ENCODE measurements at regions not wholly inside any gene's neighbourhood (a gene's known extent, or its start where the extent isn't known, plus 50 kb on each side); places are given as distances from the start of the nearest gene placed in this dataset.

GRCh38 chr17:14004927-14005620 lies 64.2 kb upstream of the COX10 start:
- Histone ChIP-seq H3K9me3 (ENCODE audit: control insufficient read depth in 2 of 3, insufficient read depth in 1 of 3, low read length in 3 of 3) (no peaks in the 10 kb centered on the region), H3K4me1 (ENCODE audit: control insufficient read depth in 2 of 3, insufficient read depth in 2 of 3, low read depth in 1 of 3, low read length in 3 of 3) (no peaks in the 10 kb centered on the region), H3K4me3 (ENCODE audit: low read length in 3 of 3) (no peak overlapping the region), H3K36me3 (ENCODE audit: control insufficient read depth in 2 of 3, insufficient read depth in 3 of 3, low read length in 3 of 3) (no peaks in the 10 kb centered on the region), H3K27me3 (ENCODE audit: control insufficient read depth, insufficient read depth, low read length) (no peaks in the 10 kb centered on the region), H3K9ac (ENCODE audit: low read length in 3 of 3) (no peak overlapping the region), H3K27ac (ENCODE audit: low read depth in 2 of 2, low read length in 2 of 2) (no peak overlapping the region)
- no peak for TF ChIP-seq CTCF (IDR thresholded peaks at IDR 0.05; ENCODE audit: borderline replicate concordance, extremely low read depth, insufficient read depth)
- FAIRE-seq (no peak), DNase-seq (no peak)
- intact Hi-C loops (cut with DNase I), result no loop called here

GRCh38 chr17:14006249-14006942 lies 62.9 kb upstream of the COX10 start:
- intact Hi-C loops (cut with DNase I), result no loop called here
- H3K36me3 ChIP-seq (ENCODE audit: control insufficient read depth in 2 of 3, insufficient read depth in 3 of 3, low read length in 3 of 3), result no peaks in the 10 kb centered on the region
- no peaks in the 10 kb centered on the region for H3K9me3 ChIP-seq (ENCODE audit: control insufficient read depth in 2 of 3, insufficient read depth in 1 of 3, low read length in 3 of 3)
- no peak overlapping the region for H3K27ac ChIP-seq (ENCODE audit: low read depth in 2 of 2, low read length in 2 of 2)
- DNase-seq (no peak), FAIRE-seq (no peak)
- H3K9ac ChIP-seq (ENCODE audit: low read length in 3 of 3), result no peak overlapping the region
- no peaks in the 10 kb centered on the region for H3K4me1 ChIP-seq (ENCODE audit: control insufficient read depth in 2 of 3, insufficient read depth in 2 of 3, low read depth in 1 of 3, low read length in 3 of 3)
- H3K27me3 ChIP-seq (ENCODE audit: control insufficient read depth, insufficient read depth, low read length), result no peaks in the 10 kb centered on the region
- no peak for TF ChIP-seq CTCF (IDR thresholded peaks at IDR 0.05; ENCODE audit: borderline replicate concordance, extremely low read depth, insufficient read depth)
- no peak overlapping the region for H3K4me3 ChIP-seq (ENCODE audit: low read length in 3 of 3)

GRCh38 chr17:14007951-14008350 lies 61.4 kb upstream of the COX10 start:
- DNase-seq (no peak), FAIRE-seq (no peak)
- intact Hi-C loops (cut with DNase I), result no loop called here
- Histone ChIP-seq H3K27ac (ENCODE audit: low read depth in 2 of 2, low read length in 2 of 2) (no peak overlapping the region), H3K36me3 (ENCODE audit: control insufficient read depth in 2 of 3, insufficient read depth in 3 of 3, low read length in 3 of 3) (no peaks in the 10 kb centered on the region), H3K9me3 (ENCODE audit: control insufficient read depth in 2 of 3, insufficient read depth in 1 of 3, low read length in 3 of 3) (no peaks in the 10 kb centered on the region), H3K27me3 (ENCODE audit: control insufficient read depth, insufficient read depth, low read length) (no peaks in the 10 kb centered on the region), H3K4me1 (ENCODE audit: control insufficient read depth in 2 of 3, insufficient read depth in 2 of 3, low read depth in 1 of 3, low read length in 3 of 3) (no peaks in the 10 kb centered on the region), H3K9ac (ENCODE audit: low read length in 3 of 3) (no peak overlapping the region), H3K4me3 (ENCODE audit: low read length in 3 of 3) (no peak overlapping the region)
- no peak for TF ChIP-seq CTCF (IDR thresholded peaks at IDR 0.05; ENCODE audit: borderline replicate concordance, extremely low read depth, insufficient read depth)

Measured in kidney (tissue), 13 donors.